ENCODE measurements at regions not wholly inside any gene's neighbourhood (a gene's known extent, or its start where the extent isn't known, plus 50 kb on each side); places are given as distances from the start of the nearest gene placed in this dataset.

- Mint-ChIP-seq H3K4me3 (ENCODE audit: low read depth) (no peak overlapping the region), H3K36me3 (ENCODE audit: insufficient read depth) (no peaks in the 10 kb centered on the region), H3K9me3 (ENCODE audit: low read depth) (no peaks in the 10 kb centered on the region), H3K27ac (no peak overlapping the region), H3K27me3 (peaks cover 10% of the 10 kb centered on the region), H3K4me1 (ENCODE audit: low read depth) (peaks cover 5% of the 10 kb centered on the region)
- no peak for TF ChIP-seq CTCF (IDR thresholded peaks at IDR 0.05; ENCODE audit: unreplicated experiment)
- no peak for DNase-seq (ENCODE audit: low spot score, unreplicated experiment)
Observed at GRCh38 chr4:81639248-81639647, 167.5 kb upstream of the RASGEF1B start.

- H3K9me3 Mint-ChIP-seq (ENCODE audit: low read depth) = no peaks in the 10 kb centered on the region
- H3K4me3 Mint-ChIP-seq (ENCODE audit: low read depth) = no peak overlapping the region
- no peak for DNase-seq (ENCODE audit: low spot score, unreplicated experiment)
- H3K27ac Mint-ChIP-seq = no peak overlapping the region
- H3K27me3 Mint-ChIP-seq = peaks cover 10% of the 10 kb centered on the region
- TF ChIP-seq CTCF (IDR thresholded peaks at IDR 0.05; ENCODE audit: unreplicated experiment) = no peak
- H3K36me3 Mint-ChIP-seq (ENCODE audit: insufficient read depth) = no peaks in the 10 kb centered on the region
- H3K4me1 Mint-ChIP-seq (ENCODE audit: low read depth) = peaks cover 5% of the 10 kb centered on the region
Observed at GRCh38 chr4:81638698-81639097, 167.0 kb upstream of the RASGEF1B start.

DNA sequence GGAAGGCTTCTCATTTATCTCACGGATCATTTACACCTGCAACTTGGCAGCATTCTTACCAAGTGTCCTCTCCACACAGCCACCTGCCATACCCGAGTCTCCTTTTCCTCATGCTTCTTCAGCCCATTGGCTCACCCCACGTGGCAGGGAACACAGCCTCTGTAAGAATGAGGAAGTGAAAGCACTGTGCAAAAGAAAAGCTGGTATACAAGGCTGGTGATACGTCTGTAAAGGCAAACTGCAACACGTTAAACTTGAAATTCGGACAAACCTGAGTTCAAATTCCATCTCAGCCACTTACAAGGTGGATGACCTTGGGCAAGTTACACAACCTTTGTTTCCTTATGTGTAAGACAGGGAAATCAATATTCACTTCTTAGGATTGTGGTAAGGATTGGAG, 164.0 kb upstream of the RASGEF1B start:
- Mint-ChIP-seq H3K27ac (no peak overlapping the region), H3K36me3 (ENCODE audit: insufficient read depth) (no peaks in the 10 kb centered on the region), H3K9me3 (ENCODE audit: low read depth) (no peaks in the 10 kb centered on the region), H3K27me3 (no peaks in the 10 kb centered on the region), H3K4me3 (ENCODE audit: low read depth) (no peak overlapping the region), H3K4me1 (ENCODE audit: low read depth) (peaks cover 8% of the 10 kb centered on the region)
- TF ChIP-seq CTCF (IDR thresholded peaks at IDR 0.05; ENCODE audit: unreplicated experiment) = no peak
- no peak for DNase-seq (ENCODE audit: low spot score, unreplicated experiment)

DNA sequence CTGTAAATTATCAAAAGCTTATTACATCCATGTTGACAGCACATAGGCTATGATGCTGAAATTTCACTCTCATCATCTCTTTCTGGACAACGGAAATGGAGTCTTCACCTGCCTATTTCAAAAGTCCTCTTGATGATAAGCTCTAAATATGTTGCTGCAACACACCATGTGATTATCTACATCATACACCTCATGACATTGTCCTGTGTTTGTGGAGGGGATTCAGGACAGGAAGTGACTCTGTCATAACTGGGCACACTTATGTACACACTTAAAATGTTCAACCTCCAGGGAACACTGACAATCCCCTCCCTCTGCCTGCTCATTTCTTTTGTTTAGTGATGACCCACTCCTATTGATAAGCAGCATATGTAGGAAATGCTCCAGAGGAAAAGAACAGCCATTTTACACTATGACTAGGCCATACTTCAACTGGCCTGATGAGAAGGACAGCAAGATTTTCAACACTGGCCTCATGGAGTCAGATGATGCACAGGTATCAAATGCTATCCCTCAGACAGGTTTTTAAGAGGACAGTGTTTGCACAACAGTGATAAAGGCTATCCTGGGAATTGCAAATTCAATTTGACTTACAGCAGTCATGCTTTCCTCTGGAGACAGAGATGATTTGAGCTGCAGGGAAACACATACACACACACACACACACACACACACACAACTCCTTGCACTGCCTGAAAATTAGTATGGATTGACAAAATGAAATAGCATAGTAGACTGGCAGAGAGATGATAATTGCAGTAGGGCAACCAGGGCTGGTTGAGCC, 163.3 kb upstream of the RASGEF1B start:
- Mint-ChIP-seq H3K27ac (no peak overlapping the region), H3K27me3 (no peaks in the 10 kb centered on the region)
- no peak for TF ChIP-seq CTCF (IDR thresholded peaks at IDR 0.05; ENCODE audit: unreplicated experiment)

DNA sequence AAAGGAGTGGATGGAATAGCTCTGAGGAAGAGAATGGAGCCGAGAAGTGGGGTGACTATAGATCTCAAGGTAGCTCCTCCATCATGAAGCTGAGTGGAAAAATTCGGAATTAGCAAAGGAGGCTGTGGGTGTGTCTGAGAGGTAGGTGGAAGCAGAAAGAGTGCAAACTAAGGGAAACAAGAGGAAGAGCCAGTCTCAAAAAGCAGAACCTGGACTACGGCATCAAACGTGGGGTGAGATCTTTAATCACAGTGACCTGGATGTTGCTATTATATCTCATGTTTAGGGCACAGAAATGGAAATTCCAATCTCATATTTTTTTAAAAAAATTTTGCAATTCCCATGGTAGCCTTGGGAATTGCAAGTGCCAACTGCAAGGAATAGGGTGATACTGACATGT, 162.5 kb upstream of the RASGEF1B start:
- Mint-ChIP-seq H3K4me3 (ENCODE audit: low read depth) (no peak overlapping the region), H3K27ac (no peak overlapping the region), H3K9me3 (ENCODE audit: low read depth) (no peaks in the 10 kb centered on the region), H3K4me1 (ENCODE audit: low read depth) (peaks cover 8% of the 10 kb centered on the region), H3K27me3 (no peaks in the 10 kb centered on the region), H3K36me3 (ENCODE audit: insufficient read depth) (no peaks in the 10 kb centered on the region)
- DNase-seq (ENCODE audit: low spot score, unreplicated experiment) = no peak
- no peak for TF ChIP-seq CTCF (IDR thresholded peaks at IDR 0.05; ENCODE audit: unreplicated experiment)

More for the DNA sequence above, 163.3 kb upstream of the RASGEF1B start:
- no peaks in the 10 kb centered on the region for H3K9me3 Mint-ChIP-seq (ENCODE audit: low read depth)
- H3K4me3 Mint-ChIP-seq (ENCODE audit: low read depth) = no peak overlapping the region
- DNase-seq (ENCODE audit: low spot score, unreplicated experiment) = no peak
- H3K4me1 Mint-ChIP-seq (ENCODE audit: low read depth) = peaks cover 8% of the 10 kb centered on the region
- no peaks in the 10 kb centered on the region for H3K36me3 Mint-ChIP-seq (ENCODE audit: insufficient read depth)
